Natural killer cell (primary cell): ENCODE measurements at regions not wholly inside any gene's neighbourhood (a gene's known extent, or its start where the extent isn't known, plus 50 kb on each side); places are given as distances from the start of the nearest gene placed in this dataset.
"Not testable (repeated sequence)": the region's sequence is repeated elsewhere in the genome, so short reads cannot be mapped to it uniquely, and the experiment has no call there.

Experiments used
- ATAC-seq, 3 donors: fragments of 150-1000 bp in 2 of 3; fragments of 200-7000 bp in 1 of 3; cut with Tn5 transposase; 1 replicate in 1 of 3; 2 replicates in 2 of 3; pipeline ENCODE4 v1.10.0; 2021; ENCODE audit warnings: mild to moderate bottlenecking in 2 of 3, moderate library complexity in 2 of 3
- DNase-seq, 2 donors: peaks; one replicate each; pipeline versions ENCODE4 v3.0.0 to v3.0.0-alpha.2; 2013 to 2021; ENCODE audit warnings: mixed read lengths in 1 of 2
- H3K27ac ChIP-seq: one replicate; pipeline ENCODE4 v1.5.1; 2013; ENCODE audit warnings: mild to moderate bottlenecking, low read length
- H3K27me3 ChIP-seq: one replicate; pipeline ENCODE4 v1.6.1; 2013; ENCODE audit warnings: low read length; ENCODE audit not compliant: control insufficient read depth, insufficient read depth
- H3K36me3 ChIP-seq: one replicate; pipeline ENCODE4 v1.6.1; 2013; ENCODE audit warnings: low read length; ENCODE audit not compliant: control insufficient read depth, insufficient read depth
- H3K4me1 ChIP-seq: one replicate; pipeline ENCODE4 v1.6.1; 2013; ENCODE audit warnings: low read length; ENCODE audit not compliant: control insufficient read depth, insufficient read depth
- H3K4me3 ChIP-seq: one replicate; pipeline ENCODE4 v1.5.1; 2013; ENCODE audit warnings: low read length
- H3K9me3 ChIP-seq: one replicate; pipeline ENCODE4 v1.6.1; 2013; ENCODE audit warnings: low read length; ENCODE audit not compliant: control insufficient read depth, insufficient read depth
- H3K27ac Mint-ChIP-seq, 2 donors: one replicate each; pipeline ENCODE4 v1.8.0; 2022; ENCODE audit warnings: mild to moderate bottlenecking in 2 of 2, mixed read lengths in 2 of 2, moderate library complexity in 1 of 2
- H3K27me3 Mint-ChIP-seq, 2 donors: one replicate each; pipeline ENCODE4 v1.8.0; 2022; ENCODE audit warnings: low read depth in 2 of 2, mixed read lengths in 2 of 2
- H3K36me3 Mint-ChIP-seq: one replicate; pipeline ENCODE4 v1.8.0; 2022; ENCODE audit warnings: mixed read lengths
- H3K4me1 Mint-ChIP-seq, 2 donors: one replicate each; pipeline ENCODE4 v1.8.0; 2022; ENCODE audit warnings: mixed read lengths in 2 of 2
- H3K4me3 Mint-ChIP-seq: one replicate; pipeline ENCODE4 v1.8.0; 2022; ENCODE audit warnings: mild to moderate bottlenecking, moderate library complexity, mixed read lengths
- H3K9me3 Mint-ChIP-seq, 2 donors: one replicate each; pipeline ENCODE4 v1.8.0; 2022; ENCODE audit warnings: mixed read lengths in 2 of 2
- CTCF ChIP-seq: fragments of 200-600 bp; IDR thresholded peaks from one replicate; pipeline ENCODE4 v1.8.0; 2022; ENCODE audit warnings: antibody characterized with exemption
- WGBS: methylation state at CpG from one replicate; pipeline ENCODE4 v1.1.7; 2013; ENCODE audit warnings: missing lambda C conversion rate; ENCODE audit not compliant: insufficient coverage; 5-methylcytosine and 5-hydroxymethylcytosine counted together
- intact Hi-C: fragments of 100-400 bp; cut with micrococcal nuclease; formaldehyde crosslinking; loops from one replicate; pipeline ENCODE4 v1.14.2; 2022

GRCh38 chr10:78217336-78217735 is 183.7 kb downstream of the RPS24 start:
- no peak for DNase-seq
- Histone ChIP-seq H3K27me3 (no peaks in the 10 kb centered on the region), H3K36me3 (no peaks in the 10 kb centered on the region), H3K27ac (no peak overlapping the region), H3K4me1 (no peaks in the 10 kb centered on the region), H3K9me3 (no peaks in the 10 kb centered on the region), H3K4me3 (no peak overlapping the region)
- TF ChIP-seq CTCF: no peak
- H3K27me3 Mint-ChIP-seq: peaks cover 34 to 39% of the 10 kb centered on the region in 2 donors
- 21% methylated on average over 6 of the region's 6 CpGs for WGBS
- no peak for ATAC-seq
- H3K27ac Mint-ChIP-seq: no peak overlapping the region
- no peaks in the 10 kb centered on the region for H3K4me1 Mint-ChIP-seq
- no peak overlapping the region for H3K4me3 Mint-ChIP-seq
- intact Hi-C loops: no loop called here
- no peaks in the 10 kb centered on the region for H3K36me3 Mint-ChIP-seq
- H3K9me3 Mint-ChIP-seq: no peaks in the 10 kb centered on the region

- intact Hi-C loops: no loop called here
- no peaks in the 10 kb centered on the region for H3K4me1 ChIP-seq
- ATAC-seq (no peak), DNase-seq (no peak)
- Mint-ChIP-seq H3K27ac (no peak overlapping the region), H3K4me1 (no peaks in the 10 kb centered on the region), H3K36me3 (no peaks in the 10 kb centered on the region), H3K27me3 (peaks cover 36 to 44% of the 10 kb centered on the region in 2 donors), H3K9me3 (no peaks in the 10 kb centered on the region), H3K4me3 (no peak overlapping the region)
- 93% methylated on average over 13 of the region's 15 CpGs for WGBS
- no peak for TF ChIP-seq CTCF
- no peaks in the 10 kb centered on the region for H3K36me3 ChIP-seq
- H3K27ac ChIP-seq: no peak overlapping the region
- no peak overlapping the region for H3K4me3 ChIP-seq
- no peaks in the 10 kb centered on the region for H3K9me3 ChIP-seq
- H3K27me3 ChIP-seq: no peaks in the 10 kb centered on the region
Measured at GRCh38 chr10:78218798-78219490, 185.3 kb downstream of the RPS24 start.

- H3K27me3 ChIP-seq, H3K27ac ChIP-seq, H3K4me1 Mint-ChIP-seq, H3K4me3 Mint-ChIP-seq, H3K9me3 ChIP-seq, H3K36me3 ChIP-seq, H3K4me1 ChIP-seq, intact Hi-C loops, H3K4me3 ChIP-seq, DNase-seq, ATAC-seq, H3K9me3 Mint-ChIP-seq, H3K27ac Mint-ChIP-seq, H3K36me3 Mint-ChIP-seq: not testable (repeated sequence)
- WGBS: 88% methylated on average over 4 of the region's 4 CpGs
- H3K27me3 Mint-ChIP-seq: peaks cover 36 to 39% of the 10 kb centered on the region in 2 donors
Measured at GRCh38 chr10:78219568-78219967, 185.9 kb downstream of the RPS24 start.

- Histone ChIP-seq H3K27ac (no peak overlapping the region), H3K27me3 (no peaks in the 10 kb centered on the region), H3K9me3 (no peaks in the 10 kb centered on the region), H3K36me3 (no peaks in the 10 kb centered on the region), H3K4me3 (no peak overlapping the region), H3K4me1 (no peaks in the 10 kb centered on the region)
- ATAC-seq (no peak), DNase-seq (no peak)
- H3K27ac Mint-ChIP-seq: no peak overlapping the region
- H3K9me3 Mint-ChIP-seq: no peaks in the 10 kb centered on the region
- H3K36me3 Mint-ChIP-seq: no peaks in the 10 kb centered on the region
- peaks cover 27 to 30% of the 10 kb centered on the region in 2 donors for H3K27me3 Mint-ChIP-seq
- no peak overlapping the region for H3K4me3 Mint-ChIP-seq
- TF ChIP-seq CTCF: no peak
- intact Hi-C loops: no loop called here
- 94% methylated on average over 2 of the region's 2 CpGs for WGBS
- H3K4me1 Mint-ChIP-seq: no peaks in the 10 kb centered on the region
Measured at GRCh38 chr10:78220781-78221180, 187.1 kb downstream of the RPS24 start.
